ENCODE measurements at regions not wholly inside any gene's neighbourhood (a gene's known extent, or its start where the extent isn't known, plus 50 kb on each side); places are given as distances from the start of the nearest gene placed in this dataset.

DNA sequence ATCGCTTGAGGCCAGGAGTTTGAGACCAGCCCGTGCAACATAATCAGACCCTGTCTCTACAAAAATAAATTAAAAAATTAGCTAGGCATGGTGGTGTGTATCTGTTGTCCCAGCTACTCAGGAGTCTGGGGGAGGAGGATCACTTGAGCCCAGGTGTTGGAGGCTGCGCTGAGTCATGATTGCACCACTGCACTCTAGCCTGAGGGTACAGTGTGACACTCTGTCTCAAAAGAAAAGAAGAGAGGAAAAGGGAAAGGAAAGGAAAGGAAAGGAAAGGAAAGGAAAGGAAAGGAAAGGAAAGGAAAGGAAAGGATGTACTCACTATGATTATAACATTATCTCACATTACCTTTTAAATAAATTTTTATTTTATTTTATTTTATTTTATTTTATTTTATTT, 56.5 kb upstream of the MPP7 start (continued):
- TF ChIP-seq ZNF780A (CRISPR knock-in tag; IDR thresholded peaks at IDR 0.05), result no peak

DNA sequence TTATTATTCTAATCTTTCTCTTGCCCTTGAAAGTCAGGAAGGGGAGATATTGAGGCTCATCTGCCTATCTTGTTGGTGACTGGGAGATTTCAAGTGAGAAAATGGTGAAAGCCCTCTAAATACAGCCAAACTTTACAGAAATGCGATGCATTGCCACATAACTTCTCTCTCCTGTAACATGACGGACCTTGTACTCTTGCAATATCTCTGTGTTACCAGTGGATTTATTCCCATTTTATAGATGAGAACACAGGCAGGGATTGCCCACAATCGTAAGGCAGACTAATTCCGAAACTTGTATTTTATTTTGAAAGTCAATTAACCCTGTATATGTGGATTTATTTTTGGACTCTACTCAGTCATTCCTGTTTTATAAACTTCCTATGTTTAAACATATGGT, 57.3 kb upstream of the MPP7 start:
- Histone ChIP-seq H3K4me1 (replicated peaks in 1 of 2; ENCODE audit: control insufficient read depth in 2 of 2, insufficient read depth in 2 of 2, low read length in 2 of 2) (no peaks in the 10 kb centered on the region), H3K79me2 (ENCODE audit: control insufficient read depth, insufficient read depth, low read length) (no peaks in the 10 kb centered on the region), H3K4me3 (no peak overlapping the region), H4K20me1 (replicated peaks; ENCODE audit: control insufficient read depth, insufficient read depth, low read length) (no peaks in the 10 kb centered on the region), H3K9me1 (ENCODE audit: control insufficient read depth, insufficient read depth, low read length) (no peaks in the 10 kb centered on the region), H3K9me3 (replicated peaks; ENCODE audit: control insufficient read depth, insufficient read depth, low read depth, low read length) (no peaks in the 10 kb centered on the region), H3K9ac (ENCODE audit: insufficient read depth in 1 of 2, low read depth in 2 of 2, low read length in 2 of 2) (no peak overlapping the region), H2AFZ (ENCODE audit: low read depth, low read length) (no peak overlapping the region), H3K36me3 (ENCODE audit: control insufficient read depth, insufficient read depth, low read length) (no peaks in the 10 kb centered on the region), H3K4me2 (ENCODE audit: insufficient read depth, low read length) (no peak overlapping the region), H3K27ac (ENCODE audit: extremely low read depth, low read depth, low read length) (no peak overlapping the region), H3K27me3 (ENCODE audit: control insufficient read depth in 2 of 2, insufficient read depth in 2 of 2, low read length in 2 of 2) (peaks cover 0 to 10% of the 10 kb centered on the region in 2 experiments; a peak in 4 of 5 replicates)
- TF ChIP-seq, protein P1, sequence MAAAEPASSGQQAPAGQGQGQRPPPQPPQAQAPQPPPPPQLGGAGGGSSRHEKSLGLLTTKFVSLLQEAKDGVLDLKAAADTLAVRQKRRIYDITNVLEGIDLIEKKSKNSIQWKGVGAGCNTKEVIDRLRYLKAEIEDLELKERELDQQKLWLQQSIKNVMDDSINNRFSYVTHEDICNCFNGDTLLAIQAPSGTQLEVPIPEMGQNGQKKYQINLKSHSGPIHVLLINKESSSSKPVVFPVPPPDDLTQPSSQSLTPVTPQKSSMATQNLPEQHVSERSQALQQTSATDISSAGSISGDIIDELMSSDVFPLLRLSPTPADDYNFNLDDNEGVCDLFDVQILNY (CRISPR knock-in tag; IDR thresholded peaks at IDR 0.05), result no peak
- TF ChIP-seq BMI1 (IDR thresholded peaks at IDR 0.05; ENCODE audit: low read length), result no peak
- TF ChIP-seq KLF13 (tag; IDR thresholded peaks at IDR 0.05; ENCODE audit: borderline replicate concordance, low read depth), result no peak
- TF ChIP-seq NFRKB (IDR thresholded peaks at IDR 0.05; ENCODE audit: low read depth), result no peak
- TF ChIP-seq PCBP2 (IDR thresholded peaks at IDR 0.05; ENCODE audit: low read depth, low read length, poor library complexity, severe bottlenecking), result no peak
- TF ChIP-seq CXXC5 (CRISPR knock-in tag; IDR thresholded peaks at IDR 0.05), result no peak
- no peak for TF ChIP-seq PPARD (CRISPR knock-in tag; IDR thresholded peaks at IDR 0.05)
- TF ChIP-seq PRMT5 (CRISPR knock-in tag; IDR thresholded peaks at IDR 0.05), result no peak
- TF ChIP-seq, protein P2, sequence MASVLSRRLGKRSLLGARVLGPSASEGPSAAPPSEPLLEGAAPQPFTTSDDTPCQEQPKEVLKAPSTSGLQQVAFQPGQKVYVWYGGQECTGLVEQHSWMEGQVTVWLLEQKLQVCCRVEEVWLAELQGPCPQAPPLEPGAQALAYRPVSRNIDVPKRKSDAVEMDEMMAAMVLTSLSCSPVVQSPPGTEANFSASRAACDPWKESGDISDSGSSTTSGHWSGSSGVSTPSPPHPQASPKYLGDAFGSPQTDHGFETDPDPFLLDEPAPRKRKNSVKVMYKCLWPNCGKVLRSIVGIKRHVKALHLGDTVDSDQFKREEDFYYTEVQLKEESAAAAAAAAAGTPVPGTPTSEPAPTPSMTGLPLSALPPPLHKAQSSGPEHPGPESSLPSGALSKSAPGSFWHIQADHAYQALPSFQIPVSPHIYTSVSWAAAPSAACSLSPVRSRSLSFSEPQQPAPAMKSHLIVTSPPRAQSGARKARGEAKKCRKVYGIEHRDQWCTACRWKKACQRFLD (CRISPR knock-in tag; IDR thresholded peaks at IDR 0.05), result no peak
- no peak for TF ChIP-seq CHD1 (IDR thresholded peaks at IDR 0.05; ENCODE audit: low read length)
- TF ChIP-seq RFX7 (CRISPR knock-in tag; IDR thresholded peaks at IDR 0.05), result no peak
- no peak for DNase-seq (ENCODE audit: extremely low read depth in 1 of 4, low spot score in 3 of 4)
- ChIA-PET POLR2A (no interaction called here), CTCF (ENCODE audit: low intra/inter-chr PET ratio) (no interaction called here)
- FAIRE-seq, result no peak
- 0% methylated on average over 4 of the region's 4 CpGs for WGBS (ENCODE audit: insufficient coverage, low coverage, missing lambda C conversion rate)
- no peak for ATAC-seq
- in situ Hi-C loops (cut with MboI) (no loop called here), intact Hi-C loops (cut with micrococcal nuclease) (no loop called here)
- BruUV-seq (replicated peaks), result no TSS peak
